ENCODE measurements at regions not wholly inside any gene's neighbourhood (a gene's known extent, or its start where the extent isn't known, plus 50 kb on each side); places are given as distances from the start of the nearest gene placed in this dataset.
"Not testable (repeated sequence)": the region's sequence is repeated elsewhere in the genome, so short reads cannot be mapped to it uniquely, and the experiment has no call there.

DNA sequence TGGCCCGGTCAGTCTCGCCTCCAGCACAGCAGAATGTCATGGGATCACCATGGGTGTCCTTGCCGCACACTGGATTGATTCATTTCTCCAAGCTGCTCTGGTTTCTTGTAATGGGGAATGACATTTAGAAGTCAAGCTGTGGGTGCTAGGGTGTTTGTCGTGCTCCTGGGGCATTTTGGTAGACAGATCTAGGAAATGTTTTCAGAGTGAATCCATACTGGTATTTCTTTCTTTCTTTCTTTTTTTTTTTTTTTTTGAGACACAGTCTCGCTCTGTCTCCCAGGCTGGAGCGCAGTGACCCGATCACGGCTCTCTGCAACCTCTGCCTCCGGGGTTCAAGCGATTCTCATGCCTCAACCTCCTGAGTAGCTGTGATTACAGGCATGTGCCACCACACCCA lies 100.0 kb upstream of the PZP start:
- intact Hi-C loops (cut with DNase I); H3K9me3 ChIP-seq; H3K27me3 ChIP-seq; DNase-seq; H3K4me3 ChIP-seq; H3K4me1 ChIP-seq; H3K36me3 ChIP-seq; H3K27ac ChIP-seq: not testable (repeated sequence)
- WGBS, 2 donors, result 96% methylated on average over 10 of the region's 10 CpGs

DNA sequence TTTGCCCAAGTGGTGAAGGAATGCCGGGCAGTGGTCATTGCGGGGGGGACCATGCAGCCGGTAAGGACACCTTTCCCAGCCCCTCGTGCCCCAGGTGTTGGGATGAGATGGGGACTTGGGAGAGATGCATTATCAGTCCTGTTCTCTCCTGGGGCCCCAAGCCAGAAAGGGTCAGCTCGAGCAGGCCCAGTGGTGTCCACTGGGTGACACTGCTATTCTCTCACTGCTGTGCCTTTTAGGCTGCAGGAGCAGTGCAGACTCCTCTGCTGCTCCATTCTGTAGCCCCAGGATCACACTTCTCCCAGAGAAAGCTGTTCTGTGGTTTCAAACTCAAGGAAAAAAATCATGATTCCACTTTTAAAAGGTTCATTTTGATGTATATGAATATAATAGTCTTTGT lies 99.1 kb upstream of the PZP start:
- H3K9me3 ChIP-seq; H3K27ac ChIP-seq; DNase-seq; H3K27me3 ChIP-seq; H3K4me3 ChIP-seq; intact Hi-C loops (cut with DNase I); H3K36me3 ChIP-seq; H3K4me1 ChIP-seq: not testable (repeated sequence)
- 93 to 94% methylated on average over 5 of the region's 5 CpGs for WGBS, 2 donors

DNA sequence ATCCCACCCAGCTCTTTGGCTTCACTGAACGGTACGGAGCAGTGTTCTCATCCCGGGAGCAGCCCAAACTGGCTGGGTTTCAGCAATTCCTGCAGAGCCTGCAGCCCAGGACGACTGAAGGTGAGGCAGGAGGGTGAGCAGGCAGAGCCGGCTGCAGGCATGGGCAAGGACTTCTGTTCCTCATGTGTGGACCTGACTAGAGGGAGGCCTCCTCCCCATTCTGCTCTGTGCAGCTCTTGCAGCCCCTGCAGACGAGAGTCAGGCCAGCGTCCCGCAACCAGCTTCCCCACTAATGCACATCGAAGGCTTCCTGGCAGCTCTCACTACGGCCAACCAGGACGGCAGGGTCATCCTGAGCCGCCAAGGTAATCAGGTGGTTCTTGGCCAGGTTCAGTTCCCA lies 97.8 kb upstream of the PZP start:
- intact Hi-C loops (cut with DNase I); H3K36me3 ChIP-seq; DNase-seq; H3K9me3 ChIP-seq; H3K27me3 ChIP-seq; H3K4me3 ChIP-seq; H3K27ac ChIP-seq; H3K4me1 ChIP-seq: not testable (repeated sequence)
- 93 to 94% methylated on average over 5 to 9 of the region's 12 CpGs for WGBS, 2 donors

DNA sequence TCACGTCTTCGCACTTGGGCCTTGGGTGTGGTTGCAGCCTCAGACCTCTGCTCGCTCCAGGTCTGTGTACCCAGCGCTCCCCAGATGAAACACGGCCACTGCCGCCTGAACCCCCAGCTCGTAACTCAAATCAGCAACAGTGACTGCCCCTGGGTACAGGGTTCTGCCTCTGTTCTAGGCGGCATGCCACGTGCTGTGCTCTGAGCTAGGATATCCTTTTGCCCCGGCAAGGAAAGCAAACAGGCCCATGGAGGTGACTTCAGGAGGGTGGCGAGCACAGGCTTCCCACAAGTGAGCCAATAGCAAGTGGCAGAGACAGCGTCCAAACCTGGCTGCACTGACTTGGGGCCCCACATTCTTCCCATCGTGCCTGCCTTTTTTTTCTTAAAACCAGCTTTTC lies 96.3 kb upstream of the PZP start:
- H3K9me3 ChIP-seq; H3K27me3 ChIP-seq; H3K27ac ChIP-seq; H3K36me3 ChIP-seq; intact Hi-C loops (cut with DNase I); H3K4me1 ChIP-seq; H3K4me3 ChIP-seq; DNase-seq: not testable (repeated sequence)
- WGBS, 2 donors, result 91 to 96% methylated on average over 13 of the region's 13 CpGs

DNA sequence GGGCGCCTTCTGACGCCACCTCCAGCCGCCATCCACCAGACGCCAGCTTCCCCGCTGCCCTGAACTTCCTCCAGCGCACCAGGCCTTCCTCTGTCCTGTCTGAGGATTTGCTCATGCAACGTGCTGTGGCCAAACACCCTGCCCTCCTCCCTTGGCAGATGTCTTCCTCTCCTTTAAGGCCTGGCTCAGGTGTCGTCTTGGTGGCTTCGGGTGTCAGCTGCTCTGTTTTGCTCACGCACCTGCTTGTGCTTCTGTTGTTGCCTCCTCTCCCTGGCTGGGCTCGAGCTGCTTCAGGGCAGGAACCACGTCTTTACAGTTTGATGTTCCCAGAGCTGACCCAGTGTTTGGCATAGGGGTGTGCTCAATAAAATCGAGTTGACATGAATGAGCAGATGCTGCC lies 87.7 kb upstream of the PZP start:
- DNase-seq; H3K27me3 ChIP-seq; H3K27ac ChIP-seq; H3K4me1 ChIP-seq; H3K4me3 ChIP-seq; intact Hi-C loops (cut with DNase I); H3K36me3 ChIP-seq; H3K9me3 ChIP-seq: not testable (repeated sequence)
- WGBS, 2 donors, result 71 to 79% methylated on average over 1 to 4 of the region's 13 CpGs

DNA sequence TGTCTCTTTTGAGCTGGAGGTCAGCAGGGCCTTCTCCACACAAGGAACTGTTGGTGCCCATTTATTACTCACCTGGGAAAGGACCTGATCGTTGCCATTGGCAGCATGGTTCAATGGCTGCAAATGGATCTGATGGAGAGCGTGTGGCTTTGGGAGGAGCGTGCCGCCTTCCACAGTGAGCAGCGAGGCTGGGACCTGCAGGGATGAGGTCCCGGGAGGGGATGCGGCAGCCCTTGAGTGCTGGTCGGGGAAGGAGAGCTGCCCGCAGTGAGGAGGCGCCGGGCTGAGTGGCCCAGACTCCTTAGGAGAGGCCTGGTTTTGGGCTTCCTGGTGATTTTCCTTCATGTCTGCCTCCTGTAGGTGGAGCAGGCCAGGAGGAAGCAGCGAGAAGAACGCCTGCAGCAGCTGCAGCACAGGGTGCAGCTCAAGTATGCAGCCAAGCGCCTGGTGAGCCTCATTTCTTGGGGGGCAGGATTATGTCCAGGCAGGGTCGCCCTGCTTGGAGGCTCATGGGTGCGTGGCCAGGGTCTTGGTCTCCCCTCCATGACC lies 86.0 kb upstream of the PZP start:
- H3K4me1 ChIP-seq; H3K9me3 ChIP-seq; H3K36me3 ChIP-seq; intact Hi-C loops (cut with DNase I); DNase-seq; H3K27ac ChIP-seq; H3K27me3 ChIP-seq; H3K4me3 ChIP-seq: not testable (repeated sequence)
- 81 to 92% methylated on average over 13 to 14 of the region's 16 CpGs for WGBS, 2 donors

DNA sequence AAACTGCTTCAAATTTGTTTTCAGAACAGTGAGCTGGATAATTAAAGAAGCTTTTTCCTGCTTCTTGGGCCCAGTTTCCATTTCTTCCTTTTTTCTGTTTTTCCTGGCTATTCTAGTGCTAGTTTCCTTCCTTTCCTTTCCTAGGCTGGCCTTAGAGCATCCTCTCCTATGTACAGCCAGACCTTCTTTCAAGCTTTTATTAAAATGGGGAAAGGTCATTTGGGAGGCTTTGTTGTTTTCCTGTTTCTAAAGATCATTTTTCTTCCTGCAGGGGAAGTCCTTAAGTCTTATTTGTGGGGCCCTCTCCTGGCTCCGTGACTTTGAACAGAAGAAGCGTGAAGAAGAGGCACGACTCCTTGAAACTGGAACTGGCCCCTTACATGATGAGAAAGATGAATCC lies 85.2 kb upstream of the PZP start:
- H3K27ac ChIP-seq; DNase-seq; H3K36me3 ChIP-seq; H3K4me3 ChIP-seq; H3K9me3 ChIP-seq; H3K27me3 ChIP-seq; H3K4me1 ChIP-seq; intact Hi-C loops (cut with DNase I): not testable (repeated sequence)
- WGBS, 2 donors, result no CpG with 5 or more reads among the region's 3 CpGs

- H3K27me3 ChIP-seq; H3K9me3 ChIP-seq; intact Hi-C loops (cut with DNase I); H3K27ac ChIP-seq; H3K4me3 ChIP-seq; H3K36me3 ChIP-seq; H3K4me1 ChIP-seq; DNase-seq: not testable (repeated sequence)
- WGBS, 2 donors, result 63 to 71% methylated on average over 1 of the region's 5 CpGs
Measured at GRCh38 chr12:9289984-9290383, 81.8 kb upstream of the PZP start.

DNA sequence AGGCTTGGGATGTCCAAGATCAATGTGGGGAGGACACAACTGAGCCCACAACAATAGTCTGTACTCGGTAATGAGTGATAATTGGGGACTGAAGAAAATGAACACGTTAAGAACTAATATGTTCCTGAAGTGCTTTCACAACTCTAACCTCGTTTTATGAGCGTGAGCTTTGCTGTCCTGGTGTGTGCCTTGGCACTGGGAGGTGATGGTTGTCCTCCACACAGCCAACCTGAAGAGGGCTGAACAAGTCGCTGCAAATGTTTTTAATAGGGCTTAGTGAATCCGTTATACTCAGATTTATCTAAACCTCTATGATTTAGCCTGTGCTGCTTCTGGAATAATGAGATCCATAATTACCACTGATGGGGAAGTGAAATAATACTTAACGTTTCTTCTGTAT lies 76.5 kb upstream of the PZP start:
- not testable (repeated sequence) for H3K4me3 ChIP-seq
- 5 to 13% methylated on average over 1 to 5 of the region's 7 CpGs for WGBS, 2 donors

DNA sequence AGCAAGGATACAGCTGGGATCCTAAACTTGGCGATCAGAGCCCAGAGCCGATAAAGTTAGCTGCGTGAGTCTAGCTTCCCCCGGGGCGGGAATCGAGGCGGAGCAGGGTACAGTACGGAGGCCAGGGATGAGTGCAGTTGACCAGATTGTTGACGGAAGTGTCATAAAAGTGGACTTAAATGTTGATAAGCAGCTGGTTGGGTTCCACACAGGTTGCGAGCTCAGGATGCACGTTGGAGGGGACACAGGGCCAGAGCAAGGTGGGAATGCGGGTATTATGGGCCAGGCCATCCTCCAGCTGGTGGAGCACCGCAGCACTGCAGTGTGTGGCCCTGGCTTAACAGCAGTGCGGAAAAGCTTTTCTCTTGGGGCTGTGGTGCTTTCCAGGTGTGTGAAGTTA lies 76.0 kb upstream of the PZP start:
- DNase-seq; H3K27me3 ChIP-seq; H3K36me3 ChIP-seq; H3K9me3 ChIP-seq; intact Hi-C loops (cut with DNase I); H3K4me1 ChIP-seq: not testable (repeated sequence)
- H3K27ac ChIP-seq, result peak overlapping the region in 3 of 4 donors; percentile 63 to 72 (median 67)
- whole genome bisulfite sequencing, 2 donors, result 0% methylated on average over 12 of the region's 14 CpGs; no CpG with 5 or more reads in 1 of the 2 donors
- H3K4me3 ChIP-seq, result peak overlapping the region; percentile 6 to 52 (median 46)

More for the DNA sequence above, 76.5 kb upstream of the PZP start:
- peak overlapping the region in 1 of 4 donors; percentile 72 for H3K27ac ChIP-seq
- H3K36me3 ChIP-seq; H3K9me3 ChIP-seq; H3K27me3 ChIP-seq; H3K4me1 ChIP-seq; DNase-seq; intact Hi-C loops (cut with DNase I): not testable (repeated sequence)
